BE2C (cell line): ENCODE measurements at regions not wholly inside any gene's neighbourhood (a gene's known extent, or its start where the extent isn't known, plus 50 kb on each side); places are given as distances from the start of the nearest gene placed in this dataset.

Source experiments
- DNase-seq: peaks from one replicate; pipeline ENCODE4 v3.0.0-alpha.2; 2020
- H3K27me3 ChIP-seq: fragments of 250-450 bp; sonication (Bioruptor Pico); 2 replicates; pipeline ENCODE4 v1.5.1; 2020; ENCODE audit warnings: mild to moderate bottlenecking
- H3K36me3 ChIP-seq: fragments of 250-450 bp; sonication (Bioruptor Pico); 2 replicates; pipeline ENCODE4 v1.5.1; 2020; ENCODE audit warnings: mild to moderate bottlenecking
- H3K4me1 ChIP-seq: fragments of 250-450 bp; sonication (Bioruptor Pico); 2 replicates; pipeline ENCODE4 v1.5.1; 2020
- H3K4me3 ChIP-seq: 2 replicates; pipeline ENCODE4 v1.5.1; 2011; ENCODE audit warnings: low read depth, low read length
- H3K9me3 ChIP-seq: fragments of 250-450 bp; sonication (Bioruptor Pico); 2 replicates; pipeline ENCODE4 v1.5.1; 2020
- CTCF ChIP-seq: IDR thresholded peaks from 2 replicates; pipeline ENCODE4 v1.5.1; 2012; ENCODE audit warnings: mild to moderate bottlenecking, low read depth, low read length

GRCh38 chr16:72286936-72287620, 115.1 kb upstream of the PMFBP1 start:
- no peaks in the 10 kb centered on the region for H3K27me3 ChIP-seq
- H3K36me3 ChIP-seq = no peaks in the 10 kb centered on the region
- peaks cover 4% of the 10 kb centered on the region; the same call in 1 of the 2 replicates for H3K4me1 ChIP-seq
- no peak overlapping the region for H3K4me3 ChIP-seq
- DNase-seq = no peak
- H3K9me3 ChIP-seq = no peaks in the 10 kb centered on the region
- no peak for TF ChIP-seq CTCF

- Histone ChIP-seq H3K36me3 (no peaks in the 10 kb centered on the region), H3K4me3 (no peak overlapping the region), H3K9me3 (no peaks in the 10 kb centered on the region), H3K27me3 (no peaks in the 10 kb centered on the region), H3K4me1 (no peaks in the 10 kb centered on the region)
- no peak for DNase-seq
- TF ChIP-seq CTCF = no peak
Measured at GRCh38 chr16:72285728-72286127, 113.8 kb upstream of the PMFBP1 start.

GRCh38 chr16:72285324-72285723, 113.4 kb upstream of the PMFBP1 start:
- DNase-seq = no peak
- no peak overlapping the region for H3K4me3 ChIP-seq
- H3K4me1 ChIP-seq = no peaks in the 10 kb centered on the region
- no peaks in the 10 kb centered on the region for H3K27me3 ChIP-seq
- H3K36me3 ChIP-seq = no peaks in the 10 kb centered on the region
- TF ChIP-seq CTCF = no peak
- no peaks in the 10 kb centered on the region for H3K9me3 ChIP-seq

- Histone ChIP-seq H3K4me1 (no peaks in the 10 kb centered on the region), H3K36me3 (no peaks in the 10 kb centered on the region), H3K27me3 (no peaks in the 10 kb centered on the region), H3K9me3 (no peaks in the 10 kb centered on the region), H3K4me3 (no peak overlapping the region)
- no peak for DNase-seq
- TF ChIP-seq CTCF = no peak
Measured at GRCh38 chr16:72284042-72284789, 112.3 kb upstream of the PMFBP1 start.

- DNase-seq = no peak
- H3K4me1 ChIP-seq = no peaks in the 10 kb centered on the region
- no peaks in the 10 kb centered on the region for H3K27me3 ChIP-seq
- no peaks in the 10 kb centered on the region for H3K9me3 ChIP-seq
- no peak overlapping the region for H3K4me3 ChIP-seq
- H3K36me3 ChIP-seq = no peaks in the 10 kb centered on the region
- no peak for TF ChIP-seq CTCF
Measured at GRCh38 chr16:72282362-72282761, 110.4 kb upstream of the PMFBP1 start.

GRCh38 chr16:72278301-72278700, 106.3 kb upstream of the PMFBP1 start:
- H3K9me3 ChIP-seq = no peaks in the 10 kb centered on the region
- H3K4me3 ChIP-seq = no peak overlapping the region
- no peak for TF ChIP-seq CTCF
- no peaks in the 10 kb centered on the region for H3K27me3 ChIP-seq
- DNase-seq = no peak
- no peaks in the 10 kb centered on the region for H3K4me1 ChIP-seq
- H3K36me3 ChIP-seq = no peaks in the 10 kb centered on the region
